H1 (cell line): ENCODE measurements at regions not wholly inside any gene's neighbourhood (a gene's known extent, or its start where the extent isn't known, plus 50 kb on each side); places are given as distances from the start of the nearest gene placed in this dataset.

ENCODE experiments used
- TF ChIP-seq, protein P1 (sequence below): fragments of 300-600 bp; sonication (generic); IDR thresholded peaks from 2 replicates; pipeline ENCODE4 v1.7.1; 2012; ENCODE audit warnings: low read length, moderate library complexity, mild to moderate bottlenecking, inconsistent platforms; ENCODE audit not compliant: insufficient replicate concordance

DNA sequence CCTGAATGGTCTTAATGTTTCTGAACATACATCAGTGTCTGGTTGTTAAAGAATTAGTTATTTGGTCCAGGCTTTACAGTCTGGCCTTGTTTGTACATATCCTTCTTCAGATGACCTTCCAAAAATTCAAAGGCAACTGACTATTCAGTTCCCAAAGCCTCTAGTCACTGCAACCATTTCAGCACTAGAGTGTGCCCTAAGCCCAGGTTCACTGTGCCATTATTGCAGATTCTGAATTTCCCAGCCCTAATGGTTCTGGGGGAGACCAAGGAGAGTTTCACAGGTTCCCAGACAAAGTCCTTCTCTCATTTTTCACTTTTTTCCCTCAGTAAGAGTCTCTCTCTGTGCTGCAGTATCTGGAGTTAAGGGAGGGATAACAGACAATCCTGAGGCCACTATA is 235.8 kb downstream of the TRAM1L1 start (continued):
- TF ChIP-seq, protein P1, sequence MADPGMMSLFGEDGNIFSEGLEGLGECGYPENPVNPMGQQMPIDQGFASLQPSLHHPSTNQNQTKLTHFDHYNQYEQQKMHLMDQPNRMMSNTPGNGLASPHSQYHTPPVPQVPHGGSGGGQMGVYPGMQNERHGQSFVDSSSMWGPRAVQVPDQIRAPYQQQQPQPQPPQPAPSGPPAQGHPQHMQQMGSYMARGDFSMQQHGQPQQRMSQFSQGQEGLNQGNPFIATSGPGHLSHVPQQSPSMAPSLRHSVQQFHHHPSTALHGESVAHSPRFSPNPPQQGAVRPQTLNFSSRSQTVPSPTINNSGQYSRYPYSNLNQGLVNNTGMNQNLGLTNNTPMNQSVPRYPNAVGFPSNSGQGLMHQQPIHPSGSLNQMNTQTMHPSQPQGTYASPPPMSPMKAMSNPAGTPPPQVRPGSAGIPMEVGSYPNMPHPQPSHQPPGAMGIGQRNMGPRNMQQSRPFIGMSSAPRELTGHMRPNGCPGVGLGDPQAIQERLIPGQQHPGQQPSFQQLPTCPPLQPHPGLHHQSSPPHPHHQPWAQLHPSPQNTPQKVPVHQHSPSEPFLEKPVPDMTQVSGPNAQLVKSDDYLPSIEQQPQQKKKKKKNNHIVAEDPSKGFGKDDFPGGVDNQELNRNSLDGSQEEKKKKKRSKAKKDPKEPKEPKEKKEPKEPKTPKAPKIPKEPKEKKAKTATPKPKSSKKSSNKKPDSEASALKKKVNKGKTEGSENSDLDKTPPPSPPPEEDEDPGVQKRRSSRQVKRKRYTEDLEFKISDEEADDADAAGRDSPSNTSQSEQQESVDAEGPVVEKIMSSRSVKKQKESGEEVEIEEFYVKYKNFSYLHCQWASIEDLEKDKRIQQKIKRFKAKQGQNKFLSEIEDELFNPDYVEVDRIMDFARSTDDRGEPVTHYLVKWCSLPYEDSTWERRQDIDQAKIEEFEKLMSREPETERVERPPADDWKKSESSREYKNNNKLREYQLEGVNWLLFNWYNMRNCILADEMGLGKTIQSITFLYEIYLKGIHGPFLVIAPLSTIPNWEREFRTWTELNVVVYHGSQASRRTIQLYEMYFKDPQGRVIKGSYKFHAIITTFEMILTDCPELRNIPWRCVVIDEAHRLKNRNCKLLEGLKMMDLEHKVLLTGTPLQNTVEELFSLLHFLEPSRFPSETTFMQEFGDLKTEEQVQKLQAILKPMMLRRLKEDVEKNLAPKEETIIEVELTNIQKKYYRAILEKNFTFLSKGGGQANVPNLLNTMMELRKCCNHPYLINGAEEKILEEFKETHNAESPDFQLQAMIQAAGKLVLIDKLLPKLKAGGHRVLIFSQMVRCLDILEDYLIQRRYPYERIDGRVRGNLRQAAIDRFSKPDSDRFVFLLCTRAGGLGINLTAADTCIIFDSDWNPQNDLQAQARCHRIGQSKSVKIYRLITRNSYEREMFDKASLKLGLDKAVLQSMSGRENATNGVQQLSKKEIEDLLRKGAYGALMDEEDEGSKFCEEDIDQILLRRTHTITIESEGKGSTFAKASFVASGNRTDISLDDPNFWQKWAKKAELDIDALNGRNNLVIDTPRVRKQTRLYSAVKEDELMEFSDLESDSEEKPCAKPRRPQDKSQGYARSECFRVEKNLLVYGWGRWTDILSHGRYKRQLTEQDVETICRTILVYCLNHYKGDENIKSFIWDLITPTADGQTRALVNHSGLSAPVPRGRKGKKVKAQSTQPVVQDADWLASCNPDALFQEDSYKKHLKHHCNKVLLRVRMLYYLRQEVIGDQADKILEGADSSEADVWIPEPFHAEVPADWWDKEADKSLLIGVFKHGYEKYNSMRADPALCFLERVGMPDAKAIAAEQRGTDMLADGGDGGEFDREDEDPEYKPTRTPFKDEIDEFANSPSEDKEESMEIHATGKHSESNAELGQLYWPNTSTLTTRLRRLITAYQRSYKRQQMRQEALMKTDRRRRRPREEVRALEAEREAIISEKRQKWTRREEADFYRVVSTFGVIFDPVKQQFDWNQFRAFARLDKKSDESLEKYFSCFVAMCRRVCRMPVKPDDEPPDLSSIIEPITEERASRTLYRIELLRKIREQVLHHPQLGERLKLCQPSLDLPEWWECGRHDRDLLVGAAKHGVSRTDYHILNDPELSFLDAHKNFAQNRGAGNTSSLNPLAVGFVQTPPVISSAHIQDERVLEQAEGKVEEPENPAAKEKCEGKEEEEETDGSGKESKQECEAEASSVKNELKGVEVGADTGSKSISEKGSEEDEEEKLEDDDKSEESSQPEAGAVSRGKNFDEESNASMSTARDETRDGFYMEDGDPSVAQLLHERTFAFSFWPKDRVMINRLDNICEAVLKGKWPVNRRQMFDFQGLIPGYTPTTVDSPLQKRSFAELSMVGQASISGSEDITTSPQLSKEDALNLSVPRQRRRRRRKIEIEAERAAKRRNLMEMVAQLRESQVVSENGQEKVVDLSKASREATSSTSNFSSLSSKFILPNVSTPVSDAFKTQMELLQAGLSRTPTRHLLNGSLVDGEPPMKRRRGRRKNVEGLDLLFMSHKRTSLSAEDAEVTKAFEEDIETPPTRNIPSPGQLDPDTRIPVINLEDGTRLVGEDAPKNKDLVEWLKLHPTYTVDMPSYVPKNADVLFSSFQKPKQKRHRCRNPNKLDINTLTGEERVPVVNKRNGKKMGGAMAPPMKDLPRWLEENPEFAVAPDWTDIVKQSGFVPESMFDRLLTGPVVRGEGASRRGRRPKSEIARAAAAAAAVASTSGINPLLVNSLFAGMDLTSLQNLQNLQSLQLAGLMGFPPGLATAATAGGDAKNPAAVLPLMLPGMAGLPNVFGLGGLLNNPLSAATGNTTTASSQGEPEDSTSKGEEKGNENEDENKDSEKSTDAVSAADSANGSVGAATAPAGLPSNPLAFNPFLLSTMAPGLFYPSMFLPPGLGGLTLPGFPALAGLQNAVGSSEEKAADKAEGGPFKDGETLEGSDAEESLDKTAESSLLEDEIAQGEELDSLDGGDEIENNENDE = no peak
